Glutamatergic neuron (in vitro differentiated cells): ENCODE measurements at regions not wholly inside any gene's neighbourhood (a gene's known extent, or its start where the extent isn't known, plus 50 kb on each side); places are given as distances from the start of the nearest gene placed in this dataset.

Experiments used
- DNase-seq: peaks from one replicate; pipeline ENCODE4 v3.0.0; 2022
- H3K27ac Mint-ChIP-seq: one replicate; pipeline ENCODE4 v1.8.0; 2020; ENCODE audit warnings: mild to moderate bottlenecking, mixed read lengths, inconsistent platforms; ENCODE audit not compliant: unreplicated experiment
- H3K27me3 Mint-ChIP-seq: one replicate; pipeline ENCODE4 v1.8.0; 2020; ENCODE audit warnings: mild to moderate bottlenecking, moderate library complexity, mixed read lengths, inconsistent platforms; ENCODE audit not compliant: unreplicated experiment
- H3K36me3 Mint-ChIP-seq: one replicate; pipeline ENCODE4 v1.8.0; 2020; ENCODE audit warnings: mild to moderate bottlenecking, mixed read lengths, inconsistent platforms; ENCODE audit not compliant: unreplicated experiment
- H3K4me1 Mint-ChIP-seq: one replicate; pipeline ENCODE4 v1.8.0; 2020; ENCODE audit warnings: mild to moderate bottlenecking, low read depth, mixed read lengths, inconsistent platforms; ENCODE audit not compliant: unreplicated experiment
- H3K4me3 Mint-ChIP-seq: one replicate; pipeline ENCODE4 v1.8.0; 2020; ENCODE audit warnings: mild to moderate bottlenecking, mixed read lengths, inconsistent platforms; ENCODE audit not compliant: unreplicated experiment
- H3K9me3 Mint-ChIP-seq: one replicate; pipeline ENCODE4 v1.8.0; 2020; ENCODE audit warnings: mild to moderate bottlenecking, moderate library complexity, mixed read lengths, inconsistent platforms; ENCODE audit not compliant: unreplicated experiment
- TF ChIP-seq, protein P1 (sequence below): fragments of 200-600 bp; sonication (generic); IDR thresholded peaks from one replicate; pipeline ENCODE4 v1.5.0; 2021; ENCODE audit not compliant: partially characterized antibody, unreplicated experiment

GRCh38 chr5:139733698-139734538 is 61.7 kb upstream of the PSD2 start:
- Mint-ChIP-seq H3K27ac (no peak overlapping the region), H3K27me3 (peaks cover 3% of the 10 kb centered on the region), H3K36me3 (no peaks in the 10 kb centered on the region), H3K9me3 (peaks cover 1% of the 10 kb centered on the region), H3K4me1 (peaks cover 13% of the 10 kb centered on the region), H3K4me3 (no peak overlapping the region)
- TF ChIP-seq, protein P1, sequence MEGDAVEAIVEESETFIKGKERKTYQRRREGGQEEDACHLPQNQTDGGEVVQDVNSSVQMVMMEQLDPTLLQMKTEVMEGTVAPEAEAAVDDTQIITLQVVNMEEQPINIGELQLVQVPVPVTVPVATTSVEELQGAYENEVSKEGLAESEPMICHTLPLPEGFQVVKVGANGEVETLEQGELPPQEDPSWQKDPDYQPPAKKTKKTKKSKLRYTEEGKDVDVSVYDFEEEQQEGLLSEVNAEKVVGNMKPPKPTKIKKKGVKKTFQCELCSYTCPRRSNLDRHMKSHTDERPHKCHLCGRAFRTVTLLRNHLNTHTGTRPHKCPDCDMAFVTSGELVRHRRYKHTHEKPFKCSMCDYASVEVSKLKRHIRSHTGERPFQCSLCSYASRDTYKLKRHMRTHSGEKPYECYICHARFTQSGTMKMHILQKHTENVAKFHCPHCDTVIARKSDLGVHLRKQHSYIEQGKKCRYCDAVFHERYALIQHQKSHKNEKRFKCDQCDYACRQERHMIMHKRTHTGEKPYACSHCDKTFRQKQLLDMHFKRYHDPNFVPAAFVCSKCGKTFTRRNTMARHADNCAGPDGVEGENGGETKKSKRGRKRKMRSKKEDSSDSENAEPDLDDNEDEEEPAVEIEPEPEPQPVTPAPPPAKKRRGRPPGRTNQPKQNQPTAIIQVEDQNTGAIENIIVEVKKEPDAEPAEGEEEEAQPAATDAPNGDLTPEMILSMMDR: no peak
- DNase-seq: no peak

GRCh38 chr5:139734539-139734916 is 61.1 kb upstream of the PSD2 start:
- Mint-ChIP-seq H3K4me3 (no peak overlapping the region), H3K27me3 (peaks cover 6% of the 10 kb centered on the region), H3K9me3 (peaks cover 3% of the 10 kb centered on the region), H3K4me1 (peaks cover 17% of the 10 kb centered on the region), H3K36me3 (no peaks in the 10 kb centered on the region), H3K27ac (no peak overlapping the region)
- no peak for DNase-seq
- TF ChIP-seq, protein P1: no peak

- H3K9me3 Mint-ChIP-seq: peaks cover 18% of the 10 kb centered on the region
- no peak for DNase-seq
- H3K4me3 Mint-ChIP-seq: peak overlapping the region; percentile 7
- H3K36me3 Mint-ChIP-seq: no peaks in the 10 kb centered on the region
- TF ChIP-seq, protein P1: no peak
- peaks cover 46% of the 10 kb centered on the region for H3K4me1 Mint-ChIP-seq
- H3K27ac Mint-ChIP-seq: no peak overlapping the region
- H3K27me3 Mint-ChIP-seq: peaks cover 31% of the 10 kb centered on the region
Measured at GRCh38 chr5:139738193-139739149, 57.1 kb upstream of the PSD2 start.

DNA sequence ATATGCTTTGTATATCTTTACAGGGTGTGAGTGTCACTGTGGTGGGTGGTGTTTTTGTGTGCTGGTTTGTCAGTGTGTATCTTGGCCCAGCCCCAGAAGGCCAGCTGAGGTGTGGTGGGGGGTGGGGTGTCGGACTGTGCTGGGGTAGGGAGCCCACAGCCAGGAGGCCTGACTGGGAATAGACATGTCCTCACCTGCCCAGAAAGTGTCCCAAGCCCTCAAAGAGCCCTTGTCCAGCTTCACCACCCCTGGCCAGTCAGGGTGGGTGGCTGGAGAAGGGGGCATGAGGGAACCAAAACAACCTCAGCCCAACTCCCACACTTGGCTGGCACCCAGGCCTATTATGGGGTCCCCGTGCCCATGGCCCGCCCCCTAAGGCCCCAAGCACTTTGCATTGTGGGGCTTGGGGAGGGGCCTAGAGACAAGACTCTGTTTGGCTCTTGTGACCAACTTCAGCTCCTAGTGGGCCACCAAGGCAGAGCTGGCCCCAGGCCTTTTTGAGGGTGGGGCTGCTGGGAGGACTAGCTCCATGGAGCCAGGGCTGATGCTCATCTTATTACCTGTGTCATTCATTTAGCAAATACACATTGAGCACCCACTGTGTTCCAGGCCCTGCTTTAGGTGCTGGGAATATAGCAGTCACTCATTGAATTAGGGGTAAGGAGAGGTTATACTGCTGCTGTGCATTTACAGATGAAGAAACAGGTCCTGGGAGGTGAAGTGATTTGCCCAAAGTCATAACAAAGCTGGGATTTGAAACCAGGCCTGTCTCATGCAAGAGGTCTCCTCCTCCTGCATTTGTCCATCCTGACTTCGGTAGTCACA is 56.2 kb upstream of the PSD2 start:
- H3K27ac Mint-ChIP-seq: peak overlapping the region; percentile 86
- peak overlapping the region; percentile 7 for H3K4me3 Mint-ChIP-seq
- peaks cover 34% of the 10 kb centered on the region for H3K27me3 Mint-ChIP-seq
- no peaks in the 10 kb centered on the region for H3K36me3 Mint-ChIP-seq
- TF ChIP-seq, protein P1: no peak
- H3K4me1 Mint-ChIP-seq: peaks cover 54% of the 10 kb centered on the region
- peaks cover 20% of the 10 kb centered on the region for H3K9me3 Mint-ChIP-seq
- no peak for DNase-seq
